ENCODE measurements at regions not wholly inside any gene's neighbourhood (a gene's known extent, or its start where the extent isn't known, plus 50 kb on each side); places are given as distances from the start of the nearest gene placed in this dataset.

DNA sequence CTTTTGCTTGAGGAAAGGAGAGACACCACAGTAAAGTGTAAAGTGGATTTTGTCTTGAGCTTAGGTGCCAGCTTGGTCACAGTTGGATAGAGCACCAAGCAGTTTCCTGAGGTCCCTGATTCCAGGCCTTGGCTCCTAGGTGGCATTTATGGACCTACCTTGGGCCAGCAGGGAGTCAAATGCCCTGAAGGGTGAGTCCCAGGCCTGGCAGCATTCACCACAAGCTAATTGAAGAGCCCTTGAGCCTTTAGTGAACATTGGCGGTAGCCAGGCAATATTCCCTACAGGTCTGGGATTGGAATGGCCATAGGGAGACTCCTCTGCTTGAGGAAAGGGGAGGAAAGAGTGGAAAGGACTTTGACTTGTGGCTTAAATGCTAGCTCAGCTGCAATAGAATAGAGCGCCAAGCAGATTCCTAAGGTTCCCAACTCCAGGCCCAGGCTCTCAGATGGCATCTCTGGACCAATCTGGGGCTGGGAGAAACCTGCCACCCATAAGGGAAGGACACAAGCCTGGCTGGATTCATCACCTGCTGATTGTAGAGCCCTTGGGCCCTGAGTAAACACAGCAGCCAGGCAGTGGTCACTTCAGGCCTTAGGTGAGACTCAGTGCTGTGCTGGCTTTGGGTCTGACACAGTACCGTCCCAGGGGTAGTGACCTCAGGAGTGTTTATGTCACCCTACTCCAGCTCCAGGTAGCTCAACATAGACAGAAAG, 137.5 kb upstream of the OTOS start:
- TF ChIP-seq, protein P1, sequence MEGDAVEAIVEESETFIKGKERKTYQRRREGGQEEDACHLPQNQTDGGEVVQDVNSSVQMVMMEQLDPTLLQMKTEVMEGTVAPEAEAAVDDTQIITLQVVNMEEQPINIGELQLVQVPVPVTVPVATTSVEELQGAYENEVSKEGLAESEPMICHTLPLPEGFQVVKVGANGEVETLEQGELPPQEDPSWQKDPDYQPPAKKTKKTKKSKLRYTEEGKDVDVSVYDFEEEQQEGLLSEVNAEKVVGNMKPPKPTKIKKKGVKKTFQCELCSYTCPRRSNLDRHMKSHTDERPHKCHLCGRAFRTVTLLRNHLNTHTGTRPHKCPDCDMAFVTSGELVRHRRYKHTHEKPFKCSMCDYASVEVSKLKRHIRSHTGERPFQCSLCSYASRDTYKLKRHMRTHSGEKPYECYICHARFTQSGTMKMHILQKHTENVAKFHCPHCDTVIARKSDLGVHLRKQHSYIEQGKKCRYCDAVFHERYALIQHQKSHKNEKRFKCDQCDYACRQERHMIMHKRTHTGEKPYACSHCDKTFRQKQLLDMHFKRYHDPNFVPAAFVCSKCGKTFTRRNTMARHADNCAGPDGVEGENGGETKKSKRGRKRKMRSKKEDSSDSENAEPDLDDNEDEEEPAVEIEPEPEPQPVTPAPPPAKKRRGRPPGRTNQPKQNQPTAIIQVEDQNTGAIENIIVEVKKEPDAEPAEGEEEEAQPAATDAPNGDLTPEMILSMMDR (IDR thresholded peaks at IDR 0.05) = no peak
- TF ChIP-seq EZH2 (IDR thresholded peaks at IDR 0.05) = no peak
